Skeletal muscle cell (primary cell): ENCODE measurements at regions not wholly inside any gene's neighbourhood (a gene's known extent, or its start where the extent isn't known, plus 50 kb on each side); places are given as distances from the start of the nearest gene placed in this dataset.
A peak's percentile ranks its signal among the peaks of the same experiment; 100 is the strongest.
"Not testable (repeated sequence)": the region's sequence is repeated elsewhere in the genome, so short reads cannot be mapped to it uniquely, and the experiment has no call there.

Experiments
- DNase-seq: peaks from one replicate; pipeline ENCODE4 v3.0.0-alpha.2; 2010; ENCODE audit warnings: low read depth
- H3K4me3 ChIP-seq: 2 replicates; pipeline ENCODE4 v1.5.1; 2011; ENCODE audit warnings: low read depth, mild to moderate bottlenecking, control low read depth, low read length, moderate library complexity

GRCh38 chr3:106317141-106318055, 448.6 kb upstream of the CBLB start:
- no peak overlapping the region for H3K4me3 ChIP-seq
- DNase-seq, result no peak

GRCh38 chr3:106321438-106321837, 452.6 kb upstream of the CBLB start:
- not testable (repeated sequence) for DNase-seq, H3K4me3 ChIP-seq

GRCh38 chr3:106323586-106323985, 454.8 kb upstream of the CBLB start:
- H3K4me3 ChIP-seq, result no peak overlapping the region
- no peak for DNase-seq

- no peak overlapping the region for H3K4me3 ChIP-seq
- no peak for DNase-seq
Measured at GRCh38 chr3:106326941-106327695, 458.3 kb upstream of the CBLB start.

- no peak overlapping the region for H3K4me3 ChIP-seq
- no peak for DNase-seq
Measured at GRCh38 chr3:106327696-106328025, 458.8 kb upstream of the CBLB start.

GRCh38 chr3:106328224-106328623, 459.4 kb upstream of the CBLB start:
- H3K4me3 ChIP-seq, result no peak overlapping the region
- DNase-seq, result no peak

- DNase-seq, result no peak
- H3K4me3 ChIP-seq, result no peak overlapping the region
Measured at GRCh38 chr3:106329521-106329920, 460.7 kb upstream of the CBLB start.

GRCh38 chr3:106331636-106332035, 462.8 kb upstream of the CBLB start:
- DNase-seq, result no peak
- no peak overlapping the region for H3K4me3 ChIP-seq

GRCh38 chr3:106332129-106332528, 463.3 kb upstream of the CBLB start:
- no peak overlapping the region for H3K4me3 ChIP-seq
- no peak for DNase-seq

GRCh38 chr3:106332884-106333283, 464.1 kb upstream of the CBLB start:
- no peak for DNase-seq
- no peak overlapping the region for H3K4me3 ChIP-seq

- DNase-seq, result peak; percentile 53
- no peak overlapping the region for H3K4me3 ChIP-seq
Measured at GRCh38 chr3:106333911-106334618, 465.3 kb upstream of the CBLB start.

- no peak overlapping the region for H3K4me3 ChIP-seq
- no peak for DNase-seq
Measured at GRCh38 chr3:106336619-106337018, 467.8 kb upstream of the CBLB start.

GRCh38 chr3:106337116-106337515, 468.3 kb upstream of the CBLB start:
- H3K4me3 ChIP-seq, result no peak overlapping the region
- peak; percentile 32 for DNase-seq

- DNase-seq, result no peak
- H3K4me3 ChIP-seq, result no peak overlapping the region
Measured at GRCh38 chr3:106338582-106339214, 469.9 kb upstream of the CBLB start.

- no peak overlapping the region for H3K4me3 ChIP-seq
- no peak for DNase-seq
Measured at GRCh38 chr3:106339551-106339950, 470.7 kb upstream of the CBLB start.

- peak; percentile 31 for DNase-seq
- H3K4me3 ChIP-seq, result no peak overlapping the region
Measured at GRCh38 chr3:106341087-106341486, 472.3 kb upstream of the CBLB start.

GRCh38 chr3:106341586-106342162, 472.9 kb upstream of the CBLB start:
- no peak overlapping the region for H3K4me3 ChIP-seq
- DNase-seq, result no peak

- no peak for DNase-seq
- no peak overlapping the region for H3K4me3 ChIP-seq
Measured at GRCh38 chr3:106342386-106342785, 473.6 kb upstream of the CBLB start.

GRCh38 chr3:106343811-106344210, 475.0 kb upstream of the CBLB start:
- no peak overlapping the region for H3K4me3 ChIP-seq
- DNase-seq, result no peak
